Fibroblast of lung (primary cell): ENCODE measurements at regions not wholly inside any gene's neighbourhood (a gene's known extent, or its start where the extent isn't known, plus 50 kb on each side); places are given as distances from the start of the nearest gene placed in this dataset.

Experiments used
- DNase-seq, 2 donors: peaks; one replicate each; pipeline versions ENCODE4 v3.0.0 to v3.0.0-alpha.2; 2010; ENCODE audit warnings: low read depth in 2 of 2
- H2AFZ ChIP-seq: 2 replicates; pipeline ENCODE4 v1.5.1; 2012; ENCODE audit warnings: low read length, control low read depth, inconsistent platforms
- H3K27ac ChIP-seq: 2 replicates; pipeline ENCODE4 v1.5.1; 2011; ENCODE audit warnings: low read length, control low read depth; ENCODE audit not compliant: insufficient read depth
- H3K27me3 ChIP-seq: 2 replicates; pipeline ENCODE4 v1.5.1; 2011; ENCODE audit warnings: mild to moderate bottlenecking, low read length; ENCODE audit not compliant: control insufficient read depth, insufficient read depth
- H3K36me3 ChIP-seq: 2 replicates; pipeline ENCODE4 v1.5.1; 2011; ENCODE audit warnings: low read length; ENCODE audit not compliant: control insufficient read depth, insufficient read depth
- H3K4me1 ChIP-seq: 2 replicates; pipeline ENCODE4 v1.5.1; 2011; ENCODE audit warnings: low read length; ENCODE audit not compliant: control insufficient read depth, insufficient read depth; ENCODE audit errors: extremely low read depth
- H3K4me2 ChIP-seq: 2 replicates; pipeline ENCODE4 v1.5.1; 2011; ENCODE audit warnings: low read length, control low read depth; ENCODE audit not compliant: insufficient read depth; ENCODE audit errors: extremely low read depth
- H3K4me3 ChIP-seq, 4 experiments: fragments of 200-600 bp in 1 of 4; sonication (generic) in 1 of 4; replicated peaks in 1 of 4; 2 replicates each; pipeline ENCODE4 v1.5.1; 2011 to 2016; ENCODE audit warnings: low read length in 4 of 4, low read depth in 3 of 4, mild to moderate bottlenecking in 3 of 4, control low read depth in 2 of 4, inconsistent platforms in 1 of 4, mixed read lengths in 1 of 4; ENCODE audit not compliant: insufficient read depth in 1 of 4; ENCODE audit errors: control extremely low read depth in 1 of 4
- H3K79me2 ChIP-seq: 2 replicates; pipeline ENCODE4 v1.5.1; 2012; ENCODE audit warnings: mild to moderate bottlenecking, low read length, inconsistent platforms; ENCODE audit not compliant: control insufficient read depth, insufficient read depth
- H3K9ac ChIP-seq: 2 replicates; pipeline ENCODE4 v1.5.1; 2011; ENCODE audit warnings: mild to moderate bottlenecking, low read length, control low read depth; ENCODE audit not compliant: insufficient read depth
- H3K9me3 ChIP-seq: 2 replicates; pipeline ENCODE4 v1.5.1; 2012; ENCODE audit warnings: low read depth, low read length; ENCODE audit not compliant: control insufficient read depth, insufficient read depth
- H4K20me1 ChIP-seq: 2 replicates; pipeline ENCODE4 v1.5.1; 2011; ENCODE audit warnings: low read length; ENCODE audit not compliant: control insufficient read depth, insufficient read depth; ENCODE audit errors: extremely low read depth
- CTCF ChIP-seq, 2 donors: IDR thresholded peaks in 1 of 2; conservative IDR thresholded peaks in 1 of 2; 1 replicate in 1 of 2; 2 replicates in 1 of 2; pipeline ENCODE4 v1.5.1; 2011 to 2012; ENCODE audit warnings: low read length in 2 of 2, control low read depth in 1 of 2, inconsistent platforms in 1 of 2, low read depth in 1 of 2, mild to moderate bottlenecking in 1 of 2
- EZH2 ChIP-seq: IDR thresholded peaks from 2 replicates; pipeline ENCODE4 v1.5.1; 2012; ENCODE audit warnings: low read length, control low read depth, mild to moderate bottlenecking; ENCODE audit errors: missing control alignments

- H3K9me3 ChIP-seq: no peaks in the 10 kb centered on the region
- H3K79me2 ChIP-seq: no peaks in the 10 kb centered on the region
- no peak overlapping the region for H3K4me2 ChIP-seq
- H3K27ac ChIP-seq: no peak overlapping the region
- no peaks in the 10 kb centered on the region for H3K4me1 ChIP-seq
- H3K36me3 ChIP-seq: no peaks in the 10 kb centered on the region
- no peak for DNase-seq
- TF ChIP-seq CTCF (conservative IDR thresholded peaks at IDR 0.05 in 1 of 2, IDR thresholded peaks at IDR 0.05 in 1 of 2; ENCODE audit: low read depth in 1 of 2, low read length in 2 of 2) (no peak), EZH2 (no peak)
- H3K4me3 ChIP-seq: no peak overlapping the region
- no peak overlapping the region for H3K9ac ChIP-seq
- H4K20me1 ChIP-seq: no peaks in the 10 kb centered on the region
- no peak overlapping the region for H2AFZ ChIP-seq
- no peaks in the 10 kb centered on the region for H3K27me3 ChIP-seq
Observed at GRCh38 chr4:138500869-138501268, 258.7 kb upstream of the SLC7A11 start.

- Histone ChIP-seq H4K20me1 (no peaks in the 10 kb centered on the region), H3K9ac (no peak overlapping the region)
- no peak for TF ChIP-seq EZH2
- TF ChIP-seq CTCF (conservative IDR thresholded peaks at IDR 0.05 in 1 of 2, IDR thresholded peaks at IDR 0.05 in 1 of 2; ENCODE audit: low read depth in 1 of 2, low read length in 2 of 2): no peak
Observed at GRCh38 chr4:138499627-138500026, 257.5 kb upstream of the SLC7A11 start.

GRCh38 chr4:138494931-138495330, 252.8 kb upstream of the SLC7A11 start:
- peak in 1 of 2 donors; percentile 16 for DNase-seq
- TF ChIP-seq CTCF (conservative IDR thresholded peaks at IDR 0.05 in 1 of 2, IDR thresholded peaks at IDR 0.05 in 1 of 2; ENCODE audit: low read depth in 1 of 2, low read length in 2 of 2): no peak
- TF ChIP-seq EZH2: no peak
- Histone ChIP-seq H3K4me3 (no peak overlapping the region), H3K36me3 (no peaks in the 10 kb centered on the region), H2AFZ (no peak overlapping the region), H3K4me2 (no peak overlapping the region), H3K27me3 (no peaks in the 10 kb centered on the region), H3K4me1 (no peaks in the 10 kb centered on the region), H3K27ac (no peak overlapping the region), H4K20me1 (no peaks in the 10 kb centered on the region), H3K79me2 (no peaks in the 10 kb centered on the region), H3K9ac (no peak overlapping the region), H3K9me3 (no peaks in the 10 kb centered on the region)

More at GRCh38 chr4:138499627-138500026, 257.5 kb upstream of the SLC7A11 start:
- no peak overlapping the region for H3K27ac ChIP-seq
- no peaks in the 10 kb centered on the region for H3K36me3 ChIP-seq
- H3K27me3 ChIP-seq: no peaks in the 10 kb centered on the region
- H2AFZ ChIP-seq: no peak overlapping the region
- no peaks in the 10 kb centered on the region for H3K79me2 ChIP-seq
- H3K4me3 ChIP-seq: no peak overlapping the region
- no peaks in the 10 kb centered on the region for H3K4me1 ChIP-seq
- no peak for DNase-seq
- H3K9me3 ChIP-seq: no peaks in the 10 kb centered on the region
- H3K4me2 ChIP-seq: no peak overlapping the region
